ENCODE measurements at regions not wholly inside any gene's neighbourhood (a gene's known extent, or its start where the extent isn't known, plus 50 kb on each side); places are given as distances from the start of the nearest gene placed in this dataset.

- TF ChIP-seq CTCF (IDR thresholded peaks at IDR 0.05): no peak
Observed at GRCh38 chr19:30245401-30246039, 126.7 kb upstream of the ZNF536 start.

- no peak for TF ChIP-seq CTCF (IDR thresholded peaks at IDR 0.05)
Observed at GRCh38 chr19:30249911-30250310, 122.3 kb upstream of the ZNF536 start.

- no peak for TF ChIP-seq CTCF (IDR thresholded peaks at IDR 0.05)
Observed at GRCh38 chr19:30252214-30252613, 120.0 kb upstream of the ZNF536 start.

GRCh38 chr19:30253581-30253996, 118.6 kb upstream of the ZNF536 start:
- TF ChIP-seq CTCF (IDR thresholded peaks at IDR 0.05): no peak

GRCh38 chr19:30254158-30254557, 118.0 kb upstream of the ZNF536 start:
- TF ChIP-seq CTCF (IDR thresholded peaks at IDR 0.05): no peak

GRCh38 chr19:30254789-30255188, 117.4 kb upstream of the ZNF536 start:
- TF ChIP-seq CTCF (IDR thresholded peaks at IDR 0.05): no peak

GRCh38 chr19:30255791-30256495, 116.2 kb upstream of the ZNF536 start:
- no peak for TF ChIP-seq CTCF (IDR thresholded peaks at IDR 0.05)
